Suprapubic skin (tissue), 4 donors: ENCODE measurements at regions not wholly inside any gene's neighbourhood (a gene's known extent, or its start where the extent isn't known, plus 50 kb on each side); places are given as distances from the start of the nearest gene placed in this dataset.

ENCODE experiments used
- DNase-seq, 2 donors: peaks; one replicate each; pipeline ENCODE4 v3.0.0-alpha.2; 2019; ENCODE audit warnings: low spot score in 2 of 2
- H3K27ac ChIP-seq: fragments of 200-600 bp; sonication (generic); one replicate; pipeline ENCODE4 v1.5.1; 2019
- H3K27me3 ChIP-seq: fragments of 200-600 bp; sonication (generic); one replicate; pipeline ENCODE4 v1.5.1; 2019
- H3K36me3 ChIP-seq: fragments of 200-600 bp; sonication (generic); one replicate; pipeline ENCODE4 v1.5.1; 2019
- H3K4me1 ChIP-seq: fragments of 200-600 bp; sonication (generic); one replicate; pipeline ENCODE4 v1.5.1; 2019
- H3K4me3 ChIP-seq: fragments of 200-600 bp; sonication (generic); one replicate; pipeline ENCODE4 v1.5.1; 2019; ENCODE audit warnings: mild to moderate bottlenecking
- H3K9me3 ChIP-seq: fragments of 200-600 bp; sonication (generic); one replicate; pipeline ENCODE4 v1.5.1; 2019
- EP300 ChIP-seq: sonication (generic); formaldehyde crosslinking; IDR thresholded peaks from one replicate; pipeline ENCODE4 v1.6.1; 2017; ENCODE audit warnings: antibody characterized with exemption
- POLR2A ChIP-seq, 2 donors: fragments of 450-650 bp; IDR thresholded peaks; one replicate each; pipeline ENCODE4 v1.6.1; 2017; ENCODE audit warnings: antibody characterized with exemption in 2 of 2, mild to moderate bottlenecking in 2 of 2, moderate library complexity in 2 of 2
- POLR2AphosphoS5 ChIP-seq, 3 donors: sonication (generic); formaldehyde crosslinking; IDR thresholded peaks; one replicate each; pipeline ENCODE4 v1.6.1; 2017; ENCODE audit warnings: antibody characterized with exemption in 3 of 3
- WGBS: methylation state at CpG from one replicate; pipeline ENCODE4 v1.1.5; 2018; 5-methylcytosine and 5-hydroxymethylcytosine counted together
- TF ChIP-seq, protein P1 (sequence below), 2 donors: fragments of 200-600 bp in 1 of 2; fragments of 450-650 bp in 1 of 2; sonication (generic) in 1 of 2; IDR thresholded peaks; one replicate each; pipeline ENCODE4 v1.5.1; 2016 to 2019; ENCODE audit warnings: antibody characterized with exemption in 2 of 2, mild to moderate bottlenecking in 1 of 2, moderate library complexity in 1 of 2

DNA sequence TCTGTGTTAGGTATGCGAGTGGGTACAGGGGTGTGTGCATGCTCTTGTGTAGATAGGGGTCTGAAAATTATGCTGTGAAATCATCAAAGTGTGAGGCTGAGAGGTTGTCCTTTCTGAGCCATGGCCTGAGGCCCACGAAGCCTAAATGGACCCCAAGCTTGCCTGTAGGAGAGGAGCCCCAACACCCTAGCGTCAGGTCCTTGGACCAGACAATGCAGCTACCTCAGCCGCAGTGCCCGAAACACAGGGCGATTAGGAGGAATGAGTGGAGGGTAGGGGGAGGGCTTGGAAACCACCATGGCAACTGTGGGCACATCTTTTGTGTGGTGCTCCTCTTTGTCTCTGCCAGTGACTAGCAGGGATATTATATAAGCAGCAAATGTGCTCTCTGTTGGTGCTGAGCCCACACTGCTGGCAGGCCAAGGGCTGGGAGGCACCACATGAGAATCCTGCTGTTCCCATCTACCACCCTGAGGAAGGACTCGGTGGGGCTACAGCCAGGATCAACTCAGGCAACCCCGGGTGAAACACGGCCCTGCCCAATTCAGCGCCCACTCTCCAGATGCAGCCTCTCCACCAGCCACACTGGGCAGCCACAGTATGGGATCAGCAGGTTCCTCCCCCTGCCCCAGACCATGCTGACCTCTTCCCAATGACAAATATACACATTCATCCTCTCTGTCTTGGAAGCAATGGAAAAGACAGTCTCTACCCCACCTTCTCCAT is 84.6 kb upstream of the FSTL4 start:
- Histone ChIP-seq H3K4me1 (no peaks in the 10 kb centered on the region), H3K27ac (no peak overlapping the region), H3K36me3 (no peaks in the 10 kb centered on the region), H3K27me3 (no peaks in the 10 kb centered on the region), H3K4me3 (no peak overlapping the region), H3K9me3 (no peaks in the 10 kb centered on the region)
- TF ChIP-seq POLR2AphosphoS5 (IDR thresholded peaks at IDR 0.05) (no peak), POLR2A (IDR thresholded peaks at IDR 0.05) (no peak), EP300 (no peak)
- TF ChIP-seq, protein P1, sequence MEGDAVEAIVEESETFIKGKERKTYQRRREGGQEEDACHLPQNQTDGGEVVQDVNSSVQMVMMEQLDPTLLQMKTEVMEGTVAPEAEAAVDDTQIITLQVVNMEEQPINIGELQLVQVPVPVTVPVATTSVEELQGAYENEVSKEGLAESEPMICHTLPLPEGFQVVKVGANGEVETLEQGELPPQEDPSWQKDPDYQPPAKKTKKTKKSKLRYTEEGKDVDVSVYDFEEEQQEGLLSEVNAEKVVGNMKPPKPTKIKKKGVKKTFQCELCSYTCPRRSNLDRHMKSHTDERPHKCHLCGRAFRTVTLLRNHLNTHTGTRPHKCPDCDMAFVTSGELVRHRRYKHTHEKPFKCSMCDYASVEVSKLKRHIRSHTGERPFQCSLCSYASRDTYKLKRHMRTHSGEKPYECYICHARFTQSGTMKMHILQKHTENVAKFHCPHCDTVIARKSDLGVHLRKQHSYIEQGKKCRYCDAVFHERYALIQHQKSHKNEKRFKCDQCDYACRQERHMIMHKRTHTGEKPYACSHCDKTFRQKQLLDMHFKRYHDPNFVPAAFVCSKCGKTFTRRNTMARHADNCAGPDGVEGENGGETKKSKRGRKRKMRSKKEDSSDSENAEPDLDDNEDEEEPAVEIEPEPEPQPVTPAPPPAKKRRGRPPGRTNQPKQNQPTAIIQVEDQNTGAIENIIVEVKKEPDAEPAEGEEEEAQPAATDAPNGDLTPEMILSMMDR (IDR thresholded peaks at IDR 0.05) = no peak
- WGBS = 94% methylated on average over 5 of the region's 10 CpGs
- DNase-seq = peak; percentile 34 to 64

DNA sequence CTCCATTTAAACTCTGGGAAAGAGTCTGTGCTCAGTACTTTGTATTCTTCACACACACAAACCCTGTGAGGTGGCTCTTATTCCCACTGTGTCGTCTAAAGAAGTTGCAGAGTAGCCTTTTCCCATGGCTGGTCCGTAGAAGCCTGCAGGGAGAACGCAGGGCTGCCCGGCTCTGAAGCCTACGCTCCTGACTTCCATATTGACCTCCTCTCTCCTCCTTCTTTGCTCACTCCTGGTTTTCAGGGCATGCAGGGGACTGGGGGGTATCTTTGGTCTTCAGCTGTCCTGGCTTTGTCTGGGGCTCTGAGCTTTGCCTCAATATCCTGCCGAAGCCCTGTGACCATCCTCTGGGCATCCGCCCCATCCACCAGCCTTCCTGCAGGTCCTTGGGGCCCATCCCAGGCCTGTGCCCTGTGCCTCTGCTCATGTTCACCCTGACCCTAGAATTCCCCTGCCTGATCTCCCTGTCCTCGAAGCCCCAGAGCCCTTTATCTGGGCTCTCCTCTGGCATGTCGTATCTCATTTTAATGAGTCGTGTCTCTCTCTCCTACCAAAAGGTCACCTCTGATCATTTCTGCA is 83.8 kb upstream of the FSTL4 start:
- Histone ChIP-seq H3K9me3 (no peaks in the 10 kb centered on the region), H3K36me3 (no peaks in the 10 kb centered on the region), H3K27ac (no peak overlapping the region), H3K27me3 (peaks cover 4% of the 10 kb centered on the region), H3K4me1 (no peaks in the 10 kb centered on the region), H3K4me3 (no peak overlapping the region)
- 89% methylated on average over 10 of the region's 10 CpGs for WGBS
- TF ChIP-seq POLR2AphosphoS5 (IDR thresholded peaks at IDR 0.05) = no peak
- TF ChIP-seq POLR2A (IDR thresholded peaks at IDR 0.05) = no peak
- peak; percentile 18 to 54 for DNase-seq

DNA sequence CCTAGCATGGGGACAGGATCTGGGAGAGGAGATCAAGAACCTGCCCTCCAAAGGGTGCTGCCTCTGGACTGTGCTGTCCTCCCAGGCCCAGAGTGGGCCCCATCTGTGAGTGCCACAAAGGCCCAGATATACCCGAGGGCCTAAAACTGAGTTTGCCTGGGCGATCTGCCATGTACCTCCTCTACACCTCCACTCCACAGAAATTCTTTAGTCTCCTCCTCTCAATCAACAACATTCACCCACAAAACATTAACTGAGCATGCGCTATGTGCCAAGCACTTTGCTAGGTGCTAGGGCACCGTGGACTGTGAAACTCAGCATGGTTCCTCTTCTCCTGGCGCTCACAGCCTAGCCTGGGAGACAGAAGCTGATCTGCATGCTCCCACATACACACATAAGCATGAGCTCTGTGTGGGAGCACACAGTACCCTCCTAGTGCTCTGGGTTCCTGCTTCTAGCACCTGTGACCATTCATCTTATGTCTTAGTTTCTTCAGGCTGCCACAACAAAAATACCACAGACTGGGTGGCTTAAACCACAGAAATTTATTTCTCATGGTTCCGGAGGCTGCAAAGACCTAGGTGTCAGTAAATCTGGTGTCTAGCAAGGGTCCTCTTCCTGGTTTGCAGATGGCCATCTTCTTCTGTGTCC is 82.0 kb upstream of the FSTL4 start:
- H3K4me1 ChIP-seq = no peaks in the 10 kb centered on the region
- no peaks in the 10 kb centered on the region for H3K36me3 ChIP-seq
- WGBS = 79% methylated on average over 6 of the region's 6 CpGs
- no peaks in the 10 kb centered on the region for H3K9me3 ChIP-seq
- peak in 1 of 2 donors; percentile 13 for DNase-seq
- H3K27ac ChIP-seq = no peak overlapping the region
- peaks cover 7% of the 10 kb centered on the region for H3K27me3 ChIP-seq
- H3K4me3 ChIP-seq = no peak overlapping the region
- TF ChIP-seq POLR2AphosphoS5 (IDR thresholded peaks at IDR 0.05) (no peak), EP300 (no peak), POLR2A (IDR thresholded peaks at IDR 0.05) (no peak)
- TF ChIP-seq, protein P1 (IDR thresholded peaks at IDR 0.05) = no peak

DNA sequence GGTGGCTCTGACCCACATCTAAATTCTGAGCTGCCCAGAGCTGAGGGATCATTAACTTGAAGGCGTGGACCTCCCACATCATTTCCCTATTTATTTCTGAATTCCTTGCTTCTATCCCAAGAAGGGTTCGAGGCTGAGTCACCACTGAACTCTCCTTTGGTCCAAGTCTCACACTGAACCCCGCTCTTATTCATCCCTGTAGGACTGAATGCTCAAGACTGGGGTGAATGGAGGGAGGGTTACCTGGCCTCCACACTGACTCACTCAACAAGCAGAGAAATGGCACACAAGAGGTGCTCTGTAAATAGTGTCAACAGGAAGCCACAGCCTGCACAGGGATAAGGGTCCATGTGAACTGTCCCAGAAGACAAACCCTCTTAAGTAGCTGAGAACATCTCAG is 79.1 kb upstream of the FSTL4 start:
- WGBS = 82% methylated on average over 3 of the region's 3 CpGs
- no peak for DNase-seq
- TF ChIP-seq POLR2AphosphoS5 (IDR thresholded peaks at IDR 0.05) (no peak), EP300 (no peak), POLR2A (IDR thresholded peaks at IDR 0.05) (no peak)
- TF ChIP-seq, protein P1 (IDR thresholded peaks at IDR 0.05) = no peak
- Histone ChIP-seq H3K27ac (no peak overlapping the region), H3K27me3 (peaks cover 19% of the 10 kb centered on the region), H3K9me3 (no peaks in the 10 kb centered on the region), H3K4me3 (no peak overlapping the region), H3K36me3 (no peaks in the 10 kb centered on the region), H3K4me1 (peaks cover 4% of the 10 kb centered on the region)

DNA sequence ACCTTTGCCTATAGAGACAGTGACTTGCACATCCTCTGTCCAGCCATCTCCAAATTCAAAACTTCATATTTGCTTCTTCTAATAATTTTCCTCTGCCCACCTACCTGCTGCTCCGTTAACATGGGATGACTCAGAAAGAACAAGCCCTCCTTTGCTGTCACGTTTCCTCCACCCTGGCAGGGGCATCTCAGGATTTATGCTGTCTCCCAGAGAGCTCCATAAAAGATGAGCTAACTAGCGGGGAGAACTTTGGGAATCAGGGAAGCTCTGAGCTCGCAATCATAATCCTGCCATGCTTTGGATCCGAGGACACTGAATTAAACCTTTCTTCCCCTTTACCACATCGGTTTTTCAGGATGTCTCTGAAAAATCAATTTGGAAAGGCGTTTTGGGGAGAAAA is 78.4 kb upstream of the FSTL4 start:
- H3K9me3 ChIP-seq = no peaks in the 10 kb centered on the region
- no peak overlapping the region for H3K27ac ChIP-seq
- no peak for DNase-seq
- H3K4me1 ChIP-seq = peaks cover 4% of the 10 kb centered on the region
- TF ChIP-seq EP300 (no peak), POLR2AphosphoS5 (IDR thresholded peaks at IDR 0.05) (no peak), POLR2A (IDR thresholded peaks at IDR 0.05) (no peak)
- TF ChIP-seq, protein P1 (IDR thresholded peaks at IDR 0.05) = no peak
- no peak overlapping the region for H3K4me3 ChIP-seq
- H3K36me3 ChIP-seq = no peaks in the 10 kb centered on the region
- WGBS = 69% methylated on average over 7 of the region's 7 CpGs
- H3K27me3 ChIP-seq = peaks cover 19% of the 10 kb centered on the region
